ENCODE measurements at regions not wholly inside any gene's neighbourhood (a gene's known extent, or its start where the extent isn't known, plus 50 kb on each side); places are given as distances from the start of the nearest gene placed in this dataset.

DNA sequence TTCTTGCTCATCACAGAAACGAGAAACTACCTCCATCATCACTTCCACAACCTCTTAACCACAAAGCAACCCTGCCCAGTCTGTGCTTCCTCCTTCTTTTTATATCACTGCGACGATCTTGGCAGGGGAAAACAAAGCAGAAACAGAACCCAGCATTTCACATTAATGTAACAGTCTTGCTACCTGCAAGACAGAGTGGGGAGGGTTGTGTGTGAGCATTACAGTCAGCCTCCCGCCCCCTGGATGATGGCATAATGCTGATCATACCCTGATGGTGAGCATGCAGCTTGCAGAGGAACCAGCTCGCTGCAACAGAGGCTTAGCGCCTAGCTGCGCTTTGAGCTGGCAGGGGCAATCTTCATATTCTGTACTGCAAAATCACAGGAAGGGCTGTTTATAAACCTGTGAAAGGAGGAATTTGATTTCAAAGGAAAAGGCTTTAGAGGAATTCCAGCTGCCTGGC is 376.1 kb downstream of the IRS1 start:
- DNase-seq, result no peak

- DNase-seq, result no peak
These were observed 379.0 kb downstream of the IRS1 start for GRCh38 chr2:226420646-226421045.

- DNase-seq, result no peak
These were observed 381.1 kb downstream of the IRS1 start for GRCh38 chr2:226418521-226418920.

DNA sequence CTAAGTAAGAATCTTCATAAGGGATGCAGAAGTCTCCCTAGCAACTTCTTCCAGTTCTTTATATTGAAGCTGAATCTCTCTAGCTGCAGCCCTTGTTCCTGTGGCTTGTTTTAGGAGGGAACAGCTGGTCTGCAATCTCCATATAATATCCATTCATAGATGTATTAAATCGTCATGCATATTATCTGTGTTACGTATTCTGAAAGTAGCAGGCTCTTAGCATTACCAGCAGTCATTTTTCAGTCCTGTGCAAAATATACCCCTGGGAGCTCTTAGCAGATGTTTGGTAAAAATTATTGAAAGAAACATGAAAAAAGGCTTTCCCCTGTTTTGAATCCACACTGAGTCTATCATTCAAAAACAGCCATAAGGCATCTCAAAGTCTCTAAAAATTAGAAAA is 385.3 kb downstream of the IRS1 start:
- no peak for DNase-seq

DNA sequence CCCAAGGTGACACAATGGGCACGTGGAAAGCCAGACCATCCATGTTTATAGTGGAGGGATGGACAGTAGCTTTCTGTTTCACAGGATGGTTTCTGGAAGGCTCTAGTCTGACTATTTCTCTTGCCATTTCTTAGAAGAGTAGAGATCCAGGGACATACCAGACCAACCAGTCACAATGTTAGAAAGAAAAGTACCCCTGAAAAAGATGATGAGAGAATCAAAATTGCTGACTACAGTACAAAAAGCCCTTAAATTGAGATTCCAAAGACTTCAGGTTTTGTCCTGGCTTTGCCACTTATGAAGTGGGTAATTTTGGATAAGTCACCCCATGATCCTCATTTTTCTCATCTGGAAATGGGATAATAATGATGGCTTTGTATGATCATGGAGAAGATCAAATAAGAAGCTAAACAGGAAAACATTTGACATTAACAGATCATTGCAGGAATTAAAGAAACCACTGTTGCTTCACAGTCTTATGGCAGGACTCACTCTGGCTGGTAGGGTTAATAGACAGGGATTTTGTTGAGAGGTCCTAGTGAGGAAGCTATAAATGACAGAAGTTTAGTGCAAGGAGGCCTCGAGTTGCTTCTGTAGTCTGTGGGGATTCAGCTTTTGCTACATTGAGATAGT is 386.0 kb downstream of the IRS1 start:
- no peak for DNase-seq

DNA sequence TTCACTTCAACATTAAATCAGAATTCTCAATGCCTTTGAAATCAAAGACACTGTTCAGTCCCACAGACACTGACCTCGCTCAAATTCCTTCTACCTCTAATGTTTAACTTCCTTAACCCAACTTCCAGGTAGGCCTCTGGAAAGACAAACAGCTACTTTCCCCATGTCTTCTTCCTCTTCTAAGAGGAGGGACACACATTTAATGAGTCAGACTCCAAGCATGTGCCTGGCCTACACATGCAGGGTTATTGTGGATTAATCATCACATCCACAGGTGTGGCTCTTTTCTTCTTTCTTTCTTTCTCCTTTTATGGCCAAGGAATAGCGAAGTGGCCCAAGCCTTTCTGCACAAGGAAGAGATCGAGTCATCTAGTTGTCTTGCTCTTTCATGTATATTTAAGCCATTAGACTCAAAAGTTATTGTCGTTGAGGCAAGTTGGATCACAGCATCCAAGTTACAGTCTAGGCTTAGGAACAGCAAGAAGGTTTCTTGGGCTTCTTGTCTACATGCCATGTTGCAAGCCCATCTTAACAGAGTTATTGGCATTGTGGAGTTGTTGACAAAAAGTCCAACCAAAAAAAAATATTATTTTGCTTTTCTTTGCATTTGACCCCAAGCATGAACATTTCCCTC is 387.8 kb downstream of the IRS1 start:
- DNase-seq, result no peak

- no peak for DNase-seq
These were observed 388.4 kb downstream of the IRS1 start for GRCh38 chr2:226411205-226411604.

DNA sequence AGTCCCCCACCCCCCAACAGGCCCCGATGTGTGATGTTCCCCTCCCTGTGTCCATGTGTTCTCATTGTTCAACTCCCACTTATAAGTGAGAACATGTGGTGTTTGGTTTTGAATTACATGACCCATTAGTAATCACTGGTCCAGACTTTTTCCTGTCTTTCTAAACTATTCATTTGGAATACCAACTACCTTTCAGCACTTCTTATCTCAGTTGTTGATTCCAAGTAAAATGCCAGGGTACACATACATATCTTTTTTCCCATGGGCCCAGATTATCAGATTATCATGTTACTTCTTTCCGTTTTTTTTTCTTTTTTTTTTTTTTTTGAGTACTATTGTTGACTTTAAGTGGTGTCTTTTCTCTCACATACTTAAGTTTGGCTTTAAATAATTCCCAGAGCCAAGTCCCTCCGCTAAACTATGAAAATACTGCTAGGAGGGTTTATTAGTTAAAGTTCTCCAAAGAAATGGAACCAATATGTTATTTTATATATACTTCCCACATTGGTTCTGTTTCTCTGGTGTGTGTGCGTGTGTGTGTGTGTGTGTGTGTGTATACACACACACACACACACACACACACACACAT is 389.3 kb downstream of the IRS1 start:
- DNase-seq, result no peak

DNA sequence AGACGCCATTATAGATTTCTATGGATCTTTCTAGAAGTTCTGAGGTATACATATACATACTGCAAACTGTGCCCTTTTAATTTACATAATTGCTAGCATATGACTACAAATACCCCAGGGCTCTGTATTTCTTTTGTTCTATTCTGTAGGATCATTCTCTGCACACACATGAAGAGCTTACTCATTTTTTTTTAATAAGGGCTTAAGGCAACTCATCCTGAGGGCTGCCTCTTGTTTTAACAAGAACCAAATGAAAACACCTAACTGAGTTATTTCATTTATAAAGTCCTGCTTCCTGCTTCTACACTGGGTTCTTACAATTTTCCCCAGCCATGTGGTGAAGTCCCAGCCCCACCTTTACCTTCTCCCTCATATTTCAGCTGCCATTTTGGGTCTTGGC is 390.5 kb downstream of the IRS1 start:
- no peak for DNase-seq

DNA sequence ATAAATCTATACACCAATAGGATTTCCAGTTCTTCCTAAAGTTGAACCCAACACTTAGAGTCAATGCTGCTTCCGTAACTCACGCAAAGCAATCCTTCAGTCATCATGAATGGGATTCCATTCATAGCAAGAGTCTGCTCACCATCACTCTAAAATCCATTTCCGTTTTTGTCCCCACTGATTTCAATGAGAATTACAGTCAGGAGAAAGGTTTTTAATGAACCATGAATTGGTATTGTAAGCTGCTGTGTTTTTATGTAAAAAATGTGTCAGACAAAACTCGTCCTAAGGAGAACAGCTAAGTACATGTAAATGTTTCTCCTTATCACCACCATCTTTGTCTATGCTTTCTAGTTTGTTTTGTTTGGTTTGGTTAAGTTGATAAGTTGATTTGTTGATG is 391.5 kb downstream of the IRS1 start:
- no peak for DNase-seq

DNA sequence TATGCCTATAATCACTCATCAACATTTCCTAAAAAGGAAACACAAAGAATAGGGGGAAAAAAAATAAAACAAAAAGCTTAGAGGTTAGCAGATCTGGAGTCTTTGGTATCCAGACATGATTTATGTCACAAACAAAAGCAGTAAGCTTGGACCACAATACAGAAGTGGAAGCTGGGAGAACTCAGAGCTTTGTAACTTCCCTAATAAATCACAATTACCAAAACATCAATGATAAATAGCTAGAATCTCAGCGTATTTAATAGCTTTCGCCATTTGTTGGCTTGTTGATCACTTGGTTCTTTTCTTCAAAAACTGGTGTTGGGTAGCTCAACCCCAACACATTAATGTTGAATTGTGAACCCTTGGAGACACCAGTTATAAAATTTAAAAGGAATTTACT is 392.5 kb downstream of the IRS1 start:
- DNase-seq, result no peak

GRCh38 chr2:226405465-226405864 is 394.2 kb downstream of the IRS1 start:
- no peak for DNase-seq

DNA sequence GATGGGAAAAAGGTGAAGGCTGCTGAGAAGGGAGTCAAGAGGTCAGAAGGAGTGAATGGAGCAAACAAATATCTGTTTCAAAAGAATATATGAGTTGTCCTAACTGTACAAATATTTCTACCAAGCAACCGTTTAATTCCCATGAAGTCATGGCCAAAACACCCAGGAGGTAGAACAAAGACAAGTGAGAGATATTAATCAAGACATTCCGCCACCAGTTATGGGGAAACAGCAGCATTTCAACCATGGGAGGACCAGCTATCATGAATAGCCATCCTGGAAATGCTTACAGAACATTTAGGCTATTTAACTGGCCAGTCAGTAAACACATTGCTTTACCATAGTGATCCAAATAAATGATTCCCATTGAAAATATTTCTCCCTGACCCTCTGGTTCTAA is 396.3 kb downstream of the IRS1 start:
- no peak for DNase-seq

DNA sequence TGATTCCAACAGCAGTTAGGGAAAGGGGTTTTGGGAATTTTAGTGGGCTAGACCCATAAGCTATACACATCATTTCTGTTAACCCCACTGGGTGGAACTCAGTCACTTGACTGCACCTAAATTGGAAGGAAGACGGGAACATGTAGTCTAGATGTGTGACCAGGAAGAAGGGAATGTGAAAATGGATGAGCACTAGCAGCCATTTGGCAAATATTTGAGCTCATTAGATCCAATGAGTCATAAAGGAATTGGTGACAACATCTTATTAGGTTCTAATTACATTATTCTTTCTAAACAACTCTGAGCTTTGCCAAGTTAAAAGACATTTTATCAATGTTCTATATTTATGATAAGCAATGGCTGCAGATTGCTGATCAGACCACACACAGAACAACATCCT is 400.6 kb downstream of the IRS1 start:
- DNase-seq, result no peak

DNA sequence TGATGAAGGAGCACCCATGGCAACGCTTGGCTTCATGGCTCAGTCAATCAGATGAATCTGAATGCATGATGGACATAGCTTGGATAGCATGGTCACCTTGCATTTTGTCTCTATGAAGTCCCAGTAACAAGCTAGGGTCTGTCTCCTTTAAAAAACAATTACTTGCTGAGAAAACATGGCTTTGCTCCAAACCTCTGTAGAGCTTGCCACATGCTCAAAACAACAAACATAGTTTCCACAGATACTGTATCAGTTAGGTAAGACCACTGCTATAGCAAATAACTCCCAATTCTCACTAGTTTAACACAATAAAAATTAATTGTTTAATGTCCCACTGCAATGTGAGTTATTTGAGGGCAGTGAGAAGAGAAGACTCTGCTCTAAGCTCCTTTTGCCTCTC is 401.0 kb downstream of the IRS1 start:
- DNase-seq, result no peak

DNA sequence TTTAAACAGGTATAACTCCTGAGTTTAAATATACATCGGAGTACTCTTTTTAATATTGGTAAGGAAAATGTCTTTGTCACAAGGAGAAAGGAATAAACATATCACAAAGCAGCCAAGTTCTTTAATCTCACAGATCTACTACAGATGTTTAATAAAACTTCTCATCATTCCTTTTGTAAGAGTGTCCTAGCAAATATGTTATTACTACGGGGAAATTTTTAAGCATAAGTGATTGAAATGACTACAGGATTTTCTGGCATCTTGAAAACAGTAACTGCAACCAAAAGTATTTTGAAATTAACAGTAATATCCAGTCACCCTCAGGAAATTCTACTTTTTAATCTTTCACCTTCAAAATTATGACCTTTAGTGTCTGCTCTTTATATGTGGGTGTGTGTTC is 403.1 kb downstream of the IRS1 start:
- DNase-seq, result no peak

- DNase-seq, result no peak
These were observed 412.1 kb downstream of the IRS1 start for GRCh38 chr2:226387499-226387942.

GRCh38 chr2:226383461-226383860 is 416.2 kb downstream of the IRS1 start:
- no peak for DNase-seq

DNA sequence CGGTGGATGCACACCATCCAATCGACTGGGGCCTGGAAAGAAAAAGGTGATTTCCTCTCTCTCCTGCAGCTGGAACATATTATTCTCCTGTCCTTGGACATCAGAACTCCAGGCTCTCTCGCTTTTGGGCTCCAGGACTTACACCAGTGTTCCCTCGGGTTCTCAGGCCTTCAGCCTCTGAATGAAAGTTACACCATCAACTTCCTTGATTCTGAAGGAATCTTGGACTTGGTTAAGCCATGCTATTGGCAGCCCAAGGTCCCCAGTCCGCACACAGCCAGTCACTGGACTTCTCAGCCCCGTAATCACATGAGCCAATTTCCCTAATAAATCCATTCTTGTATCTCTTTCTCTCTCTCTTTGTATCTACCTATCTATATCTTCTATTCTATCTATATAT is 418.9 kb downstream of the IRS1 start:
- no peak for DNase-seq

DNA sequence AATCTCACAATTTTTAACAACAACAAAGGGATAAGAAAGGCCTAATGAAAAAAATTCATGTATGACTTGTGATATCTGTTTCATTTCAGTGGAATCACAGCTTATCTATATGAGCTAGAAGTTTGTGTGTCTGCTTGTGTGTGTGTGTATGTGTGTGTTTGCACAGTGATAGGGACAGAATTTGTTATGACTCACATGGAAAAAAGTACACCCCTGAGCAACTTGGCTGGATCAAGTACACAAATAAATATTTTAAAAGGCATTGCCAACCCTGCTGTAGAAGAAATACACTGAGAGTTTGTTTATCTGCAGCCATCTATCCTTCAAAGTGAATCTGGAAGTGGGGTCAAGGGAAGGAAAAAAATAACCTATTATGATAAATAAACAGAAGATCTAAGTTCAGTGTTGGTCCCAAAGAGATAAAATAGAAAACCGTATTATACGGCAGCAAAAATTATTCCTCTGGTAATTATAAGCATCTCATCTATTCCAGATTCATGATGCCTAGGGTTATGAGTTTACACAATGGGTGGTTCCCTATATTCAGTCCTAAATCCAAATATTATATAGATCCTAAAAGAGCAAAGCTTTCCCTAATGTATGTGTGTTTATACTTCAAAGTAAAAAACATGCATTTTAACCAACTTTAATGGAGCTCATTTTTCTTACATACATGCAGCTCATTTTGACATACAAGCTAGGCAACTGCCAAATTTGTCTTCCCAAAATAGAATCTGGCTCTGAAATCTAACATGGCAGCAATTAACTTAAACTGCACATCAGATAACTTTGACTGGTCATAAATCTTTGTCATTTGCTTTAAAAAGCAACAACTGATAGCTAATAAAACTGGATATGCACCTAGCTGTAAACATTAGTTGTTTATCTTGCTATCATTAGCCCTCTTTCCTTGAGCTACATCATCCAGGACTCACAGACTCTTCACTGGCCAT is 420.6 kb downstream of the IRS1 start:
- DNase-seq, result peak in 1 of 2 experiments; percentile 25

GRCh38 chr2:226376516-226377180 is 423.0 kb downstream of the IRS1 start:
- no peak for DNase-seq

DNA sequence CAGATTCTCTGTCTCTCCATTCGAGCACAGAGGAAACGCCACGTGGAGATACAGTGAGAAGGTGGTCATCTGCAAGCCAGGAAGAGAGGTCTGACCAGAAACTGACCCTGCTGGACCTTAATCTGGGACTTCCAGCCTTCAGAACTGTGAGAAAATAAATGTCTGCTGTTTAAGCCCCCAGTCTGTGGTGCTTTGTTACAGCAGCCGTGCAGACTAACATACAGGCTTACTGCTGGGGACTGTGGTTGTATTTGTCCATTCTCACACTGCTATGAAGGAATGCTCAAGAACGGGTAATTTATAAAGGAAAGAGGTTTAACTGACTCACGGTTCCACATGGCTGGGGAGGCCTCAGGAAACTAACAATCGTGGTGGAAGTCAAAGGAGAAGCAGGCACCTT is 432.7 kb downstream of the IRS1 start:
- no peak for DNase-seq

- DNase-seq, result no peak
These were observed 435.4 kb downstream of the IRS1 start for GRCh38 chr2:226364217-226364616.
